ENCODE measurements at regions not wholly inside any gene's neighbourhood (a gene's known extent, or its start where the extent isn't known, plus 50 kb on each side); places are given as distances from the start of the nearest gene placed in this dataset.
"Not testable (repeated sequence)": the region's sequence is repeated elsewhere in the genome, so short reads cannot be mapped to it uniquely, and the experiment has no call there.

GRCh38 chr5:71903808-71904207 lies 184.7 kb downstream of the CARTPT start:
- DNase-seq (ENCODE audit: low read depth in 4 of 4, low spot score in 3 of 4), result no peak

GRCh38 chr5:71904852-71905251 lies 185.8 kb downstream of the CARTPT start:
- DNase-seq (ENCODE audit: low read depth in 4 of 4, low spot score in 3 of 4), result no peak

- no peak for DNase-seq (ENCODE audit: low read depth in 4 of 4, low spot score in 3 of 4)
Observed at GRCh38 chr5:71905834-71906711, 187.0 kb downstream of the CARTPT start.

DNA sequence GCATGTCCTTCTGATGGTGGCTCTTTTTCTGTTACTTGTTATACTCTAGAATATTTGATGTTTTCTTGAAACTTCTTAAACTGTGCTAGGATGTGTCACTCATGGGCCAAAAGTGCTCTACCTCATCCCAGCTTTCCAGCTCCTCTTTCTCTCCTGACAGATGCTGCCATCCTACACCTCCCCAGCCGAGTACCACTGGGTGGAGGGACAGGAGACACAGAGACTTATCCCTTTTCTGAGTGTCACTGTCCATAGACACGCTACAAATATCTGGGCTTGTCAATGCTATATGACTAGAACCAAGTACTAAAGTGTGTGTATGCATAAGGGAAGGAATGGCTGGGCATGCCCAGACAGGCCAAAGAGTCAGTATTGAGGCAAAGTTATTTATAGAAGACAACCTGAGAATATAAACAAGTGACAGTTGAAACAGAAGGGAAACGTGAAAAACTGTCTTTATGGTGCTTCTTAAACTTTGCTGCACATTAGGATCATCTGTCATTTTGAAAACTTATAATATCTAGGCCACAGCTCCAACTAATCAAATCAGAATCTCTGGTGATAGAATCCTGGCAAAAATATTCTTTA lies 188.0 kb downstream of the CARTPT start:
- DNase-seq (ENCODE audit: low read depth in 4 of 4, low spot score in 3 of 4), result no peak

DNA sequence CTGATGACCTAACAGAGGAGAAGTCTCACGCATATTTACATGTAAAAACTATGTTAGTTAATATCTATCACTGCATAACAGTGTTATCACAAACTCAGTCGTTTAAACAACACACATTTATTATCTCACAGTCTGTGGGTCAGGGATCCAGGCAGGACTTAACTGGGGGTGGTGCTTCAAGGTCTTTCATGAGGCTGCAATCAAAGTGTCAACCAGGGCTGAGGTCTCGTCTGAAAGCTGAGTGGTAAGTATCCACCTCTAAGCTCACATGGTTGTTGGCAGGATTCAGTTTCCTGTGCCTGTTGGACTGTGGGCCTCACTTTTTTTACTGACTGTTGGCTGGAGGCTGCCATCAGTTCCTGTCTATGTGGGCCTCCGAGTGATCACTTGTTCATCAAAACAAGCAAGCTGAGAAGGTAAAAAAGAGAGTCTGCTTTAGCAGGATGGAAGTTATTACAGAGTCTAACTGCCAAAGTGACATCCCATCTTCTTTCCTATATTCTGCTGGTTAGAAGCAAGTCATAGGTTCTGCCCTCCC lies 188.6 kb downstream of the CARTPT start:
- DNase-seq (ENCODE audit: low read depth in 4 of 4, low spot score in 3 of 4), result no peak

DNA sequence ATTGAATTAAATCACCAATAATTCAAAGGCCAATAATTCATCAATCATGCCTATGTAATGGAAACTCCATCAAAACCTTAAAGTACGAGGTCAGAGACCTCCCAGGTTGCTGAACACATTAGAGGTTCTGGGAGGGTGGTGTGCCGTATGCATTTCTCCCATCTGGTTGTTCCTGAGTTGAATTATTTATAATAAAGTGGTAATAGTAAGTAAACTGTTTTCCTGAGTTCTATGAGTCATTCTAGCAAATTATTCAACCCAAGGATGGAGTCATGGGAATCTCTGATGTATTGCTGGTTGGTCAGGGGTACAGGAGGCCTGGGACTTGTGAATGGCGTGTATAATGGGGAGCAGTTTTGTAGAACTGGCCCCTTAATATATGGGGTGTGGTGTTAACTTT lies 191.7 kb downstream of the CARTPT start:
- DNase-seq (ENCODE audit: low read depth in 4 of 4, low spot score in 3 of 4), result no peak

GRCh38 chr5:71912021-71912420 lies 192.9 kb downstream of the CARTPT start:
- DNase-seq (ENCODE audit: low read depth in 4 of 4, low spot score in 3 of 4), result no peak

- DNase-seq (ENCODE audit: low read depth in 4 of 4, low spot score in 3 of 4), result no peak
Observed at GRCh38 chr5:71914281-71914680, 193.0 kb upstream of the MAP1B start.

GRCh38 chr5:71922584-71923106 lies 184.6 kb upstream of the MAP1B start:
- DNase-seq (ENCODE audit: low read depth in 4 of 4, low spot score in 3 of 4), result no peak

DNA sequence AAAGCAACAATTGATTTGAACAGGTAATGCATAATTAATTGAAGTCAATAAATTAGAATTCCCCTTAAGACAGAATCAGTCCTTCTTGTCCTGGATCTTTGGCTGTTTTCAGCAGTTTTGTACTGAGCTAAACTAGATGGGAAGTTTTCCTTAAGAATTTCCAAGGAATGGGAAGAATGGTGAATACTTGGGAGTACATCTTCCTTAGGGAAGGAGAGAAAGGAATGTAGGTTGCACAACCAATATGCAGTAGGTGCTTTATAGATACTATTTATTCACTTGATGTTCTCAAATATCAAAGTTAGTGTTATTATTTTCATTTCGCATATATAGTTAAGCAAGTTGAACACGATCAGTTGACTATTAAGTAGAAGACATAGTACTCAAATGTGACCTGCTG lies 183.5 kb upstream of the MAP1B start:
- DNase-seq (ENCODE audit: low read depth in 4 of 4, low spot score in 3 of 4), result no peak

DNA sequence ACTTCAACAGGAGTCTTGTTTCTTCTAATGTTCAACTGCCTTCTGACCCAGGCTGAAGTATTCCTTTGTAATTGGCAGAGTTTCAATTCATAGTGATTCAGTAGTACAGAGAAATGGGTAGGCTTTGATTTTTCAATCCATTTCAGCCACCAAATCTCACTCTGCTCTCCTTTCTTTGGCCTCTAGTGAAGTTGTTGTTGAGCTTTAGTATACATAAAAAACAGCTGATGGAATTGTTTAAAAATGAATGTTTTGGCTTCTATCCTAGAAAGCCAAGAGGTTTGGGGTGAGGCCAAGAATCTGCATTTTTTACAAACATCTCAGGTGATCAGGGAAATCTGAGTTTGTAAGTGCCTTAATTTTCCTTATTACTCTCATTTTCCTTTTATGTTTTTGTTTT lies 182.9 kb upstream of the MAP1B start:
- no peak for DNase-seq (ENCODE audit: low read depth in 4 of 4, low spot score in 3 of 4)

GRCh38 chr5:71924980-71925379 lies 182.3 kb upstream of the MAP1B start:
- DNase-seq (ENCODE audit: low read depth in 4 of 4, low spot score in 3 of 4), result no peak

- no peak for DNase-seq (ENCODE audit: low read depth in 4 of 4, low spot score in 3 of 4)
Observed at GRCh38 chr5:71925608-71926091, 181.6 kb upstream of the MAP1B start.

GRCh38 chr5:71929003-71929402 lies 178.3 kb upstream of the MAP1B start:
- no peak for DNase-seq (ENCODE audit: low read depth in 4 of 4, low spot score in 3 of 4)

DNA sequence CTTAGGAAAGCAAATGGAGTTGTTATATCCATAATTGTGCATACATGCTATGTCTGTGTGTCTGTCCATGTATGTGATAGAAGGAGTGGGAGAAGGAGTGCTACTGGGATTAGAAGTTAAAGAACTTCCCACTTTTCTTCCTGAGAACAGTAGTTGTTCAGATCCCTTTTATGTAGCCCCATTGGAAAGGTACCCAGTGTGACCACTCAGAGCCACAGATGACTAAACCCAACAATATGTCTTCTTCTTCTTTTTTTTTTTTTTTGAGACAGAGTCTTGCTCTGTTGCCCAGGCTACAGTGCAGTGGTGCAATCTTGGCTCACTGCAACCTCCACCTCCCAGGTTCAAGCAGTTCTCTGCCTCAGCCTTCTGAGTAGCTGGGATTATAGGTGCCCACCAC lies 176.7 kb upstream of the MAP1B start:
- not testable (repeated sequence) for DNase-seq (ENCODE audit: low read depth in 4 of 4, low spot score in 3 of 4)

- no peak for DNase-seq (ENCODE audit: low read depth in 4 of 4, low spot score in 3 of 4)
Observed at GRCh38 chr5:71932131-71932654, 175.1 kb upstream of the MAP1B start.

GRCh38 chr5:71932655-71933338 lies 174.5 kb upstream of the MAP1B start:
- DNase-seq (ENCODE audit: low read depth in 4 of 4, low spot score in 3 of 4), result no peak

- DNase-seq (ENCODE audit: low read depth in 4 of 4, low spot score in 3 of 4), result no peak
Observed at GRCh38 chr5:71934322-71934721, 173.0 kb upstream of the MAP1B start.

- no peak for DNase-seq (ENCODE audit: low read depth in 4 of 4, low spot score in 3 of 4)
Observed at GRCh38 chr5:71937921-71938698, 169.2 kb upstream of the MAP1B start.

DNA sequence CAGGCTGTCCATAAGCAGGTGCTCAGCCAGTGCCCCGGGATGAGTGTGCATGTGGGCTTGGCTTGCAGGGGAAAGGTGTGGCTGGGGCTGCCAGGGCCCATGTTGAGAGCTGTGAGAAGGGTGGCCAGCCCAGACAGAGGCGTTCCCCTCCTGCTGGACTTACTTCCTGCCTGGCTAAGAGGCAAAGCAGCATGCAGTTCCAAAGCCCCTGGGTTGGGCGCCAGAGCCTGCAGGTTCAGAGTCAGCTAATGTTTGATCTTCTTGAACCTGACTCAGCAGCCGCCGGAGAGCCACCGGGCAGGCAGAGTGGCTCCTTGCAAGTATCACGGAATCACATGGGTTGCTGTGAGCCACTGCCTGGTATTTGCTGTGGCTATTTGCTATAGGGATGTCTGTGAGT lies 168.4 kb upstream of the MAP1B start:
- DNase-seq (ENCODE audit: low read depth in 4 of 4, low spot score in 3 of 4), result no peak

Data from right renal pelvis (tissue), 4 donors.